HG02840 (cell line): ENCODE measurements at regions not wholly inside any gene's neighbourhood (a gene's known extent, or its start where the extent isn't known, plus 50 kb on each side); places are given as distances from the start of the nearest gene placed in this dataset.

Source experiments
- ATAC-seq: cut with Tn5 transposase; IDR thresholded peaks from one replicate; pipeline ENCODE4 v1.9.1; 2021; ENCODE audit warnings: mild to moderate bottlenecking, moderate library complexity, moderate number of reproducible peaks; ENCODE audit not compliant: unreplicated experiment, low FRiP score

GRCh38 chr2:14817848-14818247 is 185.3 kb downstream of the LRATD1 start:
- no peak for ATAC-seq

- no peak for ATAC-seq
These were observed 194.0 kb downstream of the LRATD1 start for GRCh38 chr2:14826518-14826917.

- no peak for ATAC-seq
These were observed 194.9 kb downstream of the LRATD1 start for GRCh38 chr2:14827226-14828023.

GRCh38 chr2:14828223-14828622 is 195.7 kb downstream of the LRATD1 start:
- ATAC-seq, result no peak

- no peak for ATAC-seq
These were observed 196.5 kb downstream of the LRATD1 start for GRCh38 chr2:14828968-14829367.

GRCh38 chr2:14831458-14831857 is 198.9 kb downstream of the LRATD1 start:
- ATAC-seq, result no peak

- no peak for ATAC-seq
These were observed 211.1 kb downstream of the LRATD1 start for GRCh38 chr2:14843507-14844204.

- no peak for ATAC-seq
These were observed 223.2 kb downstream of the LRATD1 start for GRCh38 chr2:14855751-14856150.

GRCh38 chr2:14861181-14861580 is 228.7 kb downstream of the LRATD1 start:
- no peak for ATAC-seq

- ATAC-seq, result no peak
These were observed 234.3 kb downstream of the LRATD1 start for GRCh38 chr2:14866736-14867352.

GRCh38 chr2:14867853-14868252 is 235.3 kb downstream of the LRATD1 start:
- ATAC-seq, result no peak

- no peak for ATAC-seq
These were observed 240.3 kb downstream of the LRATD1 start for GRCh38 chr2:14872779-14873325.

GRCh38 chr2:14881651-14882327 is 249.3 kb downstream of the LRATD1 start:
- ATAC-seq, result no peak

- no peak for ATAC-seq
These were observed 252.1 kb downstream of the LRATD1 start for GRCh38 chr2:14884651-14885050.

- ATAC-seq, result no peak
These were observed 259.0 kb downstream of the LRATD1 start for GRCh38 chr2:14891546-14891945.

- no peak for ATAC-seq
These were observed 264.0 kb downstream of the LRATD1 start for GRCh38 chr2:14896330-14897030.

- no peak for ATAC-seq
These were observed 267.3 kb downstream of the LRATD1 start for GRCh38 chr2:14899621-14900414.

GRCh38 chr2:14901737-14902136 is 269.2 kb downstream of the LRATD1 start:
- no peak for ATAC-seq

- no peak for ATAC-seq
These were observed 270.4 kb downstream of the LRATD1 start for GRCh38 chr2:14902953-14903352.
